Activated CD8-positive, alpha-beta memory T cell treated with anti-CD3 and anti-CD28 coated beads for 24 hours (primary cell): ENCODE measurements at regions not wholly inside any gene's neighbourhood (a gene's known extent, or its start where the extent isn't known, plus 50 kb on each side); places are given as distances from the start of the nearest gene placed in this dataset.

Source experiments
- DNase-seq: peaks from one replicate; pipeline ENCODE4 v3.0.0-alpha.2; 2020

DNA sequence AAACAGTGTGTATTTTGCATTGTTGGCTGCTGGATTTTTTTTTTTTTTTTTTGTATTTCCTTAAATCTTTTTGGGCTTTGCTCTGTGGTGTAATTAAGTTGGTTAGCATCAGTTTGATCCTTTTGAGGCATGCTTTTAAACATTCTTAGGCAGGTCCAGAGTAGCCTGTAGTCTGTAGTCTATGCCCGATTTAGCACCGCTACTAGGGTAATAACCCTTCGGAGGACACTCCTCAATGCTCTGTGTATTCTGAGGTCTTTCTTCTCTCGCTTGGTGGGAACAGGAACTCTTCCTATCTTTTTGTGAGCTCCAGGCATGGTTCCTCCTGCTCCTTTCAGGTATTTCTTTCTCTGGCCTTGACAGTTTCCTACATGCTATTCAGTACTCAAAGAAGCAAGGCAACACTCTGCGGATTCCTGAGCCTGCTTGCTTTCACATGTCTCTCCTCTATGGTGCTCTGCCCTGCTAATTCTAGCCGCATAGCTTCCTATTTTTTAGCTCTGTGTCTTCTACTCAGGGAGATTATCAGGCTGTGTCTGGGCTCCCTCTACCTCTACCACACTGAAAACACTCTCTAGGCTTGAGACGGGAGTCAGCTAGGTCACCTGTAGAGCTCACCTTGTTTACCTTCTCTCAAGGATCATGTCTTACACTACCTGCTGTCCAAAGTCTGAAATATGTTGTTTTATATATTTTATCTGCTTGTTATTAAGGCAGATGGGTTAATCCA lies 195.1 kb downstream of the NDFIP2 start:
- no peak for DNase-seq

DNA sequence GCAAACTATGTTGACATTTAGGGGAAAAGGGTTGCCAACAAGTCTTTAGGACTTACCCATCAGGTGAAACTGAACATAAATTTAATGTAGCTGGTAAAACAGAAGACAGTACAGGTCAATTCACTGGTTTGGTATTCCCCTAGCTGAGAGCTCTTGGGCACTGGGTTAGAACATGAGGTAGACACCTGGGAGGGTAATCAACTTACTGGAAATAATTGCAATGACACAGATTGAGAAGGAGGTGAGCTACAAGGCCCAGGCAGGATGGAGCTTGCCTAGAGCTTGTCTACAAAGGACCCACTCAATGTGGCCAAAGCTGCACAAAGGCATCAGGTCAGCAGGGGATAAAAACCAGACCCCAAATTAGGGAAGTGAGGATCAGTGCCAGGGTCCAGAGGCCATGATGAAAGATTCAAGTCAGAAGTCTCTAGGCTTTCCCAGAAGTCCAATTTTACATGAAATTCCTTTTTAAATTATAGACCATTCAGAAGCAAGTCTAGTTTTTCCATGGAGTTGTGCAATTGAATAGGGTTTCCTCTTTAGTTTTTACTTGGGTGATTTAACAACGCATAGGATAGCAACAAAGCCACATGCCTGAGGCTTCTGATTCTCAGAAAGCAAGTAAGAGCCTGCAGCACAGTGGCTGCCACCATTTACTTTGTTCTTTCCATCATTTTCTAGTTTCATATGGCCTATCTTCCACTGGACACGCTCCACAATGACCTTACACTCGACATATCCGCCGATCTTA lies 194.0 kb downstream of the NDFIP2 start:
- DNase-seq = no peak

DNA sequence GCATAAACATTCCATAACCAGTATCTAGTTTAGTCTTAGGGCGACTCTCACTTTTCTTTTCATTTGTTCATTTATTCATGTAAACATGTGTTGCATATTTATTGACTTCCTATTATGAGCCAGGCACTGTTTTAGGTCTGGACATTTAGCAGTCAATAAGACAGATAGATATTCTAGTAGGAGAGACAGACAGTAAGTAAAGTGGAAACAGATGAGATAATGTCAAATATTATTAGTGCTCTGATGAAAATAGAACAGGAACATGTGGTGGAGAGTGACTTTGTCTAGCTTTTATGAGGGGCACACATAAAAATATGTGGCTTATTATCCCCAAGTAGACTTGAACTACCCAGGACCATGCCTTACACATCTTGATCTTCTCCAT lies 193.0 kb downstream of the NDFIP2 start:
- no peak for DNase-seq

- DNase-seq = no peak
Observed at GRCh38 chr13:79673310-79673992, 192.5 kb downstream of the NDFIP2 start.

DNA sequence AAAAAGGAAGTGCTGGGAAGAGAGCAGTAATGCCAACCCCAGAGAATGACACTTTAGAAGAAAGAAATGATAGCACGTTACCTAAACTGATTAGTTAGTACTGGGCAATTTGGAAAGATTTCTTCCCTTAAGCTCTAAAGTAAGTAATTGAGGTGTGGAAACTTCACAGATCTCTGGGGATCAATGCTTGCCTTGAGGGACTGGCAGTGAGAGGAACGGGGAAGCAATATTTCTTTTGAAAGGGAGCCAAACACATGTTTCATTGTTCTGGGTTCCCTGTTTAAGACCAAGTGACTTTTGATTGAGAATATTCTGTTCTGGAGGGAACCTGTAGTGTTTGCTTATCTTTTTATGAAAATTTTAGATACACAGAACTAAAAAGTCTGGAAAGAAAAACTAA lies 190.5 kb downstream of the NDFIP2 start:
- no peak for DNase-seq

DNA sequence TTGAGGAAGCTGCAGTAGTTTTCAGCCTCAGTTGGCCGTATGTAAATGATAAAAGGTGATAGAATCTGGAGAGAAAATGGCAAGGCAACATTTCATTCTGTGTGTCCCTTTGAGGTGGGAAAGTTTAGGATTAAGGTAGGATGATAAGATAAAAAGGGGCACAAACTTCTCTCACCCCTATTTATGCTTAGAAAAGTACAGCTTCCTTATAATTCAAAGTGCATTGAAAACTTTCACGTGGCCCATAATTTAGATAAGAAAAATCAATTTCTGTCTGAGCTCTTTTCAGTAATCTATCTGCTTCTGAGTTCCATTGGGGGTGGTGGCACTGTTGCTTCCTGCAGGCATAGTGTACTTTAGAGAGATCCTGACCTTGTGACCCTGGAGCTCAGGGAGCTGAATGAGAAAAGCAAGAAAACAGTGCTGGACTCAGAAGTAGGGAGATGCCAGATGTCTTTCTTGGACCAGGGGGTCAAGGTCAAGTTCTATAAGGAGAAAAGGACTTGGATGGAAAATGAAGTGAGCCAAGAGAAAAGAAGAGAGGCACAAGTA lies 187.3 kb downstream of the NDFIP2 start:
- no peak for DNase-seq

DNA sequence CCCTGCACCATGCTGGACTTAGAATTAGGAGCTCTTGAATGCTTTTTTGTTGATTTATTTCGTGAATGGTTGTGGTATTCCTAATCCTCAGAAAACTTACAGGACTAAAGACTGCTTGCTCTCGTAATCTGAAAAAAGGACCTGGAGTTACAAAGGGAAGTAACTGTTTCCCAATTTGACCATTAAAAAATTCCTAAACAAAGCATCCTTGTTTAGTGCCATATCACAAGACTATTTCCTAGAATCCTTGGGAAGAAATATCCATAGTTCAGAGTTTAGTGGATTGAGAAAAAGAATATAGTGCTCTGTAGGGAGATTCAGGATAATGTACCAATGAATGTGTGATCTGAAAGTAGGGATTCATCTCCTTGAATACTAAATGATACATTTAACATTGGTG lies 186.8 kb downstream of the NDFIP2 start:
- no peak for DNase-seq

DNA sequence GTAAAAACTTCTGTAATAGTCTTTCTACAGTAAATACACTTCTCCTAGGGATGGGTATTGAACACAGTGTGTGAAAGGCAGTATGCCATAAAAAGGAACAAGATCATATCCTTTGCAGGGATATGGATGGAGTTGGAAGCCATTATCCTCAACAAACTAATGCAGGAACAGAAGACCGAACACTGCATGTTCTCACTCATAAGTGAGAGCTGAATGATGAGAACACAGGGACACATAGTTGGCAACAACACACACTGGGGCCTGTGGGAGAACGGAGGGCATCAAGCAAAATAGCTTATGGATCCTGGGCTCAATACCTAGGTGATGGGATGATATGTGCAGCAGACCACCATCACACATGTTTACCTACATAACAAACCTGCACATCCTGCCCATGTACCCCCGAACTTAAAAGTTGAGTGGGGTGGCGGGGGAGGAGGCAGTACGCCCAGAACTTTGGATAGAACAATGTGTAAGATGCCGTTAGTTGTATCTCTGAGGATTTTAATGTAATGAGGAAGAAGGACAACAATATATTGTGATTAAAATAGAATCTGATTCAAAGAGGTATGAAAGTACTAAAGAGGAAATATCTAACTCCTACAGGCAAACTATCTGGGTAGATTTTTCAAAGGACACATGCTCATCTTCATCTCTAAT lies 183.2 kb downstream of the NDFIP2 start:
- DNase-seq = no peak

GRCh38 chr13:79663435-79663834 lies 182.5 kb downstream of the NDFIP2 start:
- DNase-seq = no peak

GRCh38 chr13:79662882-79663281 lies 181.9 kb downstream of the NDFIP2 start:
- no peak for DNase-seq

- no peak for DNase-seq
Observed at GRCh38 chr13:79660361-79660760, 179.4 kb downstream of the NDFIP2 start.

GRCh38 chr13:79659121-79659521 lies 178.2 kb downstream of the NDFIP2 start:
- DNase-seq = no peak

DNA sequence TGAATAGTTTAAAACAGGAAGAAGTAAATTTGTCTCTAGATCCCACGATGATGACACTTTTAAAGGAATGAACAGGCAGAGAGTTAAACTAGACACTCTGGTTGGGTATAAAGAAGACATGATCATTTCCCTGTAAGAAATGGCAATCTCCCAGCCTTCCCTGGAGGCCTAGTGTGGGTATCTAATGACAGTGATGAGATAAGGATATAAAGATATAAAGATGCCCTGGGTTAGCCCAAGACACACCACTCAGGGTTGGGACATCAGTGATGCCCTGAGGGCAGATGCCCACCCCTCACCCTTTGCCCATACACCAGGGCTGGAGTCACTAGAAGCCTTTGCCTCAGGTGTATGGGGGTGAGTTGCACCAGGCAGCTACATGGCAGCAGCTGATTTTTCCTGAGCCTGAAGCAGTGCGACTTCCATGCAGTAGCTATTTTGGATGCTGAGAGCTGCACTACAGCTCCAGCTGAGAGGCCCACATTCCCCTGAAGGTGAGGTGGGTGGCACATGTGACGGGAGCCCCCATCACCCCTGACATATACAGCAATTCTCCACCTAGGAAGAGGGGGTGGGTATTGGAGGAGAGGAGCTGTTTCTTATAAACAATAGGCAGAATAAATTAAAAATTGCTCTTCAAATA lies 177.5 kb downstream of the NDFIP2 start:
- no peak for DNase-seq

- no peak for DNase-seq
Observed at GRCh38 chr13:79655509-79655908, 174.6 kb downstream of the NDFIP2 start.

DNA sequence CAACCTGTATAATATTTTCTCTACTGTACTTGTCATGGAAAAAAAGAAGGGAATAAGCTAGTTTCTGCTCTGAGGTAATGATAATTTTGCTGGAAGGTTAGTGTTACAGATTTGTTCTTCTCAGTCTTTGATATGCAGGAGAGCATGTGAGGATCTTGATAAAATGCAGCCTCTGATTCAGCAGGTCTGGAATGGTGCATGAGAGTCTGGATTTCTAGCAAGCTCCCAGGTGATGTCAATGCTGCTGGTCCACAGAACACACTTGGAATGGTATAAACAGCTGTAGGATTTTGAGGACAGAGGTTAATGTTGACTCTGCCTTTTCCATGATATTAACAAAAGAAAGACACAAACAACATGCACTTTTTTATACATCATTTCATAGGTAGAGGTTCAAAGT lies 173.6 kb downstream of the NDFIP2 start:
- no peak for DNase-seq

GRCh38 chr13:79650688-79651087 lies 169.7 kb downstream of the NDFIP2 start:
- DNase-seq = no peak

DNA sequence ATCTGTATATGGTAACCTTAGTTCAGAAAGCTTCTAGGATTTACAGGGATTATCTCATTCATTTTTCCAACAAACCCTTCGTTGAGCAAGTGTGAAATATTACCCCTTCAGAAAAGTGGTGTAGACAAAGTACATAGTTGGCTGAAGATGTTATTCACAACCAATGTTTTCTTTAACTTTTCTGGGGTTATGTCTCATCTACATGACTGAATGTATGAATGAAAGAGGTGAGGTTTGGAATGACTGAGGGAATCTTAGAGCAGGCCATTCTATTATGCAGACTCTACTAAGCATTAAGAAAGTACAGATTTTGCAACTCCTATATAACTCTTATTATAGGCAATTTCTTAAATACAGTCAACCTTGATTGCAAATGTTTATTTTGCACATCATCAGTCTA lies 167.2 kb downstream of the NDFIP2 start:
- no peak for DNase-seq

GRCh38 chr13:79647533-79647932 lies 166.6 kb downstream of the NDFIP2 start:
- no peak for DNase-seq

DNA sequence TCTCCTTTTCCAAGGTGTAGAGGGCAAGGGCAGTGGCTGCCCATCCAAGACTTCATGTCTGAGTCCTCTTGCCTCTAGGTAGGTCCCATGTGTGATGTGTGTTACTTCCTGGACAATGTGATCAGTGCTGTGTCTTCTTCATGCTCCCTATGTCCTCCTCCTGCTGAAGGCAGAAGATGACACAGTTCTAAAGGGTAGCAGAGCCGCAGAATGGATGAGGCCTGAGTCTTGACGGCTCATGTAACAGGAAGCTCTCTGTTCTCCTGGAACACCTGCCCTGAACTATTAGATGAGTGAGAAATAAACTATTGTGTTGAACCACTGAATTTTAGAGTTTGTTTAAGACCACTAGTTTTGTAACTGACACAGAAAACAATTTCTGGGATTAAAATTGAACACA lies 165.9 kb downstream of the NDFIP2 start:
- DNase-seq = no peak

GRCh38 chr13:79645569-79645968 lies 164.6 kb downstream of the NDFIP2 start:
- no peak for DNase-seq

DNA sequence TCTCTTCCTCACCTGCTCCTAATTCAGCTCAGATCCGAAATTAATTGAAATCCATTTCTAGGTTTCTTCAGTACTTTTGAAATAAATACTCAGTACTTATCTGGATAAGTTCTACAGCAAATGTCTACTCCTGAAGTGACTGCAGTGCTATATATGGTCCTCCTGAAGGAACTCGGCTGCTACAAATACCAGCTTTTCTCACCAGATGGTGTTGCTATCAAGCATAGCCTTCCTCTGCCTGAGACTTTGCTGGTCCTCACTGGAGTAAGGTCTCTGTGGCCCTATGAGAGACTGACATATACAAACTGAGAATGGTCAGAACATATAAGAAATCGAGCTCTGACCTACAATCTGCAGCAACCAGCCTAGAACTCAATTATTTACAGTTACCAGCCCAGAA lies 161.6 kb downstream of the NDFIP2 start:
- DNase-seq = no peak

GRCh38 chr13:79637133-79637763 lies 156.3 kb downstream of the NDFIP2 start:
- no peak for DNase-seq
